ENCODE measurements at regions not wholly inside any gene's neighbourhood (a gene's known extent, or its start where the extent isn't known, plus 50 kb on each side); places are given as distances from the start of the nearest gene placed in this dataset.

DNA sequence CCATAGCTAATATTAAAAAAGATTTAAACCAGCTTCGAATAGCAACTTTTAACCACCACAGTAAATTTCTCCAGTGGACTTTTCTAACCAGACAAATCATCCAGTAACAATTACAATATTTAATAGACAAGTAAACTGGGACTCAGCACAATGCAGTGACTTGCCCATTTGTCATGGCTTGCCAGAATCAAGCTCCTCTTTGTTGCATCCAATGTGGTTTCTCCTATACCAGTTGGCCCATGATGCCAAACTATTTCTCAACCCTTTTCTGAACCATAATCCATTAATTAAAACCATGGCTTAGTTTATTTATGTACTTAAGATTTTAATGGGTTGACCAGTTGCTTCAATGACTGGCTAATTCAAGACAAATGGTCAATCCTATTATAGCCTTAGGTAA is 64.4 kb downstream of the DIO2 start:
- no peaks in the 10 kb centered on the region for H3K4me1 ChIP-seq (replicated peaks in 1 of 2; ENCODE audit: control insufficient read depth in 2 of 2, insufficient read depth in 2 of 2, low read length in 2 of 2)
- in situ Hi-C loops (cut with MboI) (no loop called here), intact Hi-C loops (cut with micrococcal nuclease) (no loop called here)
- DNase-seq (ENCODE audit: extremely low read depth in 1 of 4, low spot score in 3 of 4) (no peak), FAIRE-seq (no peak), ATAC-seq (no peak)
- H3K27me3 ChIP-seq (ENCODE audit: control insufficient read depth in 2 of 2, insufficient read depth in 2 of 2, low read length in 2 of 2): no peaks in the 10 kb centered on the region
- no peaks in the 10 kb centered on the region for H3K36me3 ChIP-seq (ENCODE audit: control insufficient read depth, insufficient read depth, low read length)
- H3K9ac ChIP-seq (ENCODE audit: insufficient read depth in 1 of 2, low read depth in 2 of 2, low read length in 2 of 2): no peak overlapping the region
- no peaks in the 10 kb centered on the region for H3K9me1 ChIP-seq (ENCODE audit: control insufficient read depth, insufficient read depth, low read length)
- H3K4me3 ChIP-seq: no peak overlapping the region
- WGBS (ENCODE audit: insufficient coverage, low coverage, missing lambda C conversion rate): 0% methylated on average over 1 of the region's 1 CpG
- H4K20me1 ChIP-seq (replicated peaks; ENCODE audit: control insufficient read depth, insufficient read depth, low read length): no peaks in the 10 kb centered on the region
- no peak overlapping the region for H3K4me2 ChIP-seq (ENCODE audit: insufficient read depth, low read length)
- H2AFZ ChIP-seq (ENCODE audit: low read depth, low read length): no peak overlapping the region
- TF ChIP-seq ZNF121 (CRISPR knock-in tag; conservative IDR thresholded peaks at IDR 0.05) (no peak), U2AF2 (optimal IDR thresholded peaks at IDR 0.05; ENCODE audit: low read depth, low read length) (no peak), PCBP2 (IDR thresholded peaks at IDR 0.05; ENCODE audit: low read depth, low read length, poor library complexity, severe bottlenecking) (no peak), NCOA6 (IDR thresholded peaks at IDR 0.05) (no peak), ZSCAN29 (IDR thresholded peaks at IDR 0.05) (no peak), MEF2A (IDR thresholded peaks at IDR 0.05; ENCODE audit: control insufficient read depth, low read depth, low read length) (no peak), NFYB (IDR thresholded peaks at IDR 0.05; ENCODE audit: extremely low read depth, insufficient read length) (no peak), KHSRP (IDR thresholded peaks at IDR 0.05) (no peak), MAFF (IDR thresholded peaks at IDR 0.05; ENCODE audit: low read length) (no peak)
- TF ChIP-seq, protein P1, sequence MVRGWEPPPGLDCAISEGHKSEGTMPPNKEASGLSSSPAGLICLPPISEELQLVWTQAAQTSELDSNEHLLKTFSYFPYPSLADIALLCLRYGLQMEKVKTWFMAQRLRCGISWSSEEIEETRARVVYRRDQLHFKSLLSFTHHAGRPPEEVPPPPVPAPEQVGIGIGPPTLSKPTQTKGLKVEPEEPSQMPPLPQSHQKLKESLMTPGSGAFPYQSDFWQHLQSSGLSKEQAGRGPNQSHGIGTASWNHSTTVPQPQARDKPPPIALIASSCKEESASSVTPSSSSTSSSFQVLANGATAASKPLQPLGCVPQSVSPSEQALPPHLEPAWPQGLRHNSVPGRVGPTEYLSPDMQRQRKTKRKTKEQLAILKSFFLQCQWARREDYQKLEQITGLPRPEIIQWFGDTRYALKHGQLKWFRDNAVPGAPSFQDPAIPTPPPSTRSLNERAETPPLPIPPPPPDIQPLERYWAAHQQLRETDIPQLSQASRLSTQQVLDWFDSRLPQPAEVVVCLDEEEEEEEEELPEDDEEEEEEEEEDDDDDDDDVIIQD (CRISPR knock-in tag; IDR thresholded peaks at IDR 0.05): no peak
- TF ChIP-seq, protein P2, sequence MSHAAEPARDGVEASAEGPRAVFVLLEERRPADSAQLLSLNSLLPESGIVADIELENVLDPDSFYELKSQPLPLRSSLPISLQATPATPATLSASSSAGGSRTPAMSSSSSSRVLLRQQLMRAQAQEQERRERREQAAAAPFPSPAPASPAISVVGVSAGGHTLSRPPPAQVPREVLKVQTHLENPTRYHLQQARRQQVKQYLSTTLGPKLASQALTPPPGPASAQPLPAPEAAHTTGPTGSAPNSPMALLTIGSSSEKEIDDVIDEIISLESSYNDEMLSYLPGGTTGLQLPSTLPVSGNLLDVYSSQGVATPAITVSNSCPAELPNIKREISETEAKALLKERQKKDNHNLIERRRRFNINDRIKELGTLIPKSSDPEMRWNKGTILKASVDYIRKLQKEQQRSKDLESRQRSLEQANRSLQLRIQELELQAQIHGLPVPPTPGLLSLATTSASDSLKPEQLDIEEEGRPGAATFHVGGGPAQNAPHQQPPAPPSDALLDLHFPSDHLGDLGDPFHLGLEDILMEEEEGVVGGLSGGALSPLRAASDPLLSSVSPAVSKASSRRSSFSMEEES (CRISPR knock-in tag; IDR thresholded peaks at IDR 0.05): no peak
- TF ChIP-seq, protein P3, sequence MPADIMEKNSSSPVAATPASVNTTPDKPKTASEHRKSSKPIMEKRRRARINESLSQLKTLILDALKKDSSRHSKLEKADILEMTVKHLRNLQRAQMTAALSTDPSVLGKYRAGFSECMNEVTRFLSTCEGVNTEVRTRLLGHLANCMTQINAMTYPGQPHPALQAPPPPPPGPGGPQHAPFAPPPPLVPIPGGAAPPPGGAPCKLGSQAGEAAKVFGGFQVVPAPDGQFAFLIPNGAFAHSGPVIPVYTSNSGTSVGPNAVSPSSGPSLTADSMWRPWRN (IDR thresholded peaks at IDR 0.05; ENCODE audit: low read depth): no peak
- TF ChIP-seq, protein P4, sequence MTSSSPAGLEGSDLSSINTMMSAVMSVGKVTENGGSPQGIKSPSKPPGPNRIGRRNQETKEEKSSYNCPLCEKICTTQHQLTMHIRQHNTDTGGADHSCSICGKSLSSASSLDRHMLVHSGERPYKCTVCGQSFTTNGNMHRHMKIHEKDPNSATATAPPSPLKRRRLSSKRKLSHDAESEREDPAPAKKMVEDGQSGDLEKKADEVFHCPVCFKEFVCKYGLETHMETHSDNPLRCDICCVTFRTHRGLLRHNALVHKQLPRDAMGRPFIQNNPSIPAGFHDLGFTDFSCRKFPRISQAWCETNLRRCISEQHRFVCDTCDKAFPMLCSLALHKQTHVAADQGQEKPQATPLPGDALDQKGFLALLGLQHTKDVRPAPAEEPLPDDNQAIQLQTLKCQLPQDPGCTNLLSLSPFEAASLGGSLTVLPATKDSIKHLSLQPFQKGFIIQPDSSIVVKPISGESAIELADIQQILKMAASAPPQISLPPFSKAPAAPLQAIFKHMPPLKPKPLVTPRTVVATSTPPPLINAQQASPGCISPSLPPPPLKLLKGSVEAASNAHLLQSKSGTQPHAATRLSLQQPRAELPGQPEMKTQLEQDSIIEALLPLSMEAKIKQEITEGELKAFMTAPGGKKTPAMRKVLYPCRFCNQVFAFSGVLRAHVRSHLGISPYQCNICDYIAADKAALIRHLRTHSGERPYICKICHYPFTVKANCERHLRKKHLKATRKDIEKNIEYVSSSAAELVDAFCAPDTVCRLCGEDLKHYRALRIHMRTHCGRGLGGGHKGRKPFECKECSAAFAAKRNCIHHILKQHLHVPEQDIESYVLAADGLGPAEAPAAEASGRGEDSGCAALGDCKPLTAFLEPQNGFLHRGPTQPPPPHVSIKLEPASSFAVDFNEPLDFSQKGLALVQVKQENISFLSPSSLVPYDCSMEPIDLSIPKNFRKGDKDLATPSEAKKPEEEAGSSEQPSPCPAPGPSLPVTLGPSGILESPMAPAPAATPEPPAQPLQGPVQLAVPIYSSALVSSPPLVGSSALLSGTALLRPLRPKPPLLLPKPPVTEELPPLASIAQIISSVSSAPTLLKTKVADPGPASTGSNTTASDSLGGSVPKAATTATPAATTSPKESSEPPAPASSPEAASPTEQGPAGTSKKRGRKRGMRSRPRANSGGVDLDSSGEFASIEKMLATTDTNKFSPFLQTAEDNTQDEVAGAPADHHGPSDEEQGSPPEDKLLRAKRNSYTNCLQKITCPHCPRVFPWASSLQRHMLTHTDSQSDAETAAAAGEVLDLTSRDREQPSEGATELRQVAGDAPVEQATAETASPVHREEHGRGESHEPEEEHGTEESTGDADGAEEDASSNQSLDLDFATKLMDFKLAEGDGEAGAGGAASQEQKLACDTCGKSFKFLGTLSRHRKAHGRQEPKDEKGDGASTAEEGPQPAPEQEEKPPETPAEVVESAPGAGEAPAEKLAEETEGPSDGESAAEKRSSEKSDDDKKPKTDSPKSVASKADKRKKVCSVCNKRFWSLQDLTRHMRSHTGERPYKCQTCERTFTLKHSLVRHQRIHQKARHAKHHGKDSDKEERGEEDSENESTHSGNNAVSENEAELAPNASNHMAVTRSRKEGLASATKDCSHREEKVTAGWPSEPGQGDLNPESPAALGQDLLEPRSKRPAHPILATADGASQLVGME (CRISPR knock-in tag; IDR thresholded peaks at IDR 0.05): no peak
- TF ChIP-seq, protein P5, sequence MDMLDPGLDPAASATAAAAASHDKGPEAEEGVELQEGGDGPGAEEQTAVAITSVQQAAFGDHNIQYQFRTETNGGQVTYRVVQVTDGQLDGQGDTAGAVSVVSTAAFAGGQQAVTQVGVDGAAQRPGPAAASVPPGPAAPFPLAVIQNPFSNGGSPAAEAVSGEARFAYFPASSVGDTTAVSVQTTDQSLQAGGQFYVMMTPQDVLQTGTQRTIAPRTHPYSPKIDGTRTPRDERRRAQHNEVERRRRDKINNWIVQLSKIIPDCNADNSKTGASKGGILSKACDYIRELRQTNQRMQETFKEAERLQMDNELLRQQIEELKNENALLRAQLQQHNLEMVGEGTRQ (CRISPR knock-in tag; IDR thresholded peaks at IDR 0.05): no peak
- no peaks in the 10 kb centered on the region for H3K79me2 ChIP-seq (ENCODE audit: control insufficient read depth, insufficient read depth, low read length)
- ChIA-PET CTCF (ENCODE audit: low intra/inter-chr PET ratio) (no interaction called here), POLR2A (no interaction called here)
- no peaks in the 10 kb centered on the region for H3K9me3 ChIP-seq (replicated peaks; ENCODE audit: control insufficient read depth, insufficient read depth, low read depth, low read length)
- BruUV-seq (replicated peaks): no TSS peak
- no peak overlapping the region for H3K27ac ChIP-seq (ENCODE audit: extremely low read depth, low read depth, low read length)
